ENCODE measurements at regions not wholly inside any gene's neighbourhood (a gene's known extent, or its start where the extent isn't known, plus 50 kb on each side); places are given as distances from the start of the nearest gene placed in this dataset.

GRCh38 chr14:83893447-83893846 lies 1636.5 kb upstream of the FLRT2 start:
- TF ChIP-seq TAF1 (IDR thresholded peaks at IDR 0.05; ENCODE audit: borderline replicate concordance, insufficient read depth, low read length) (no peak), SIN3A (IDR thresholded peaks at IDR 0.05; ENCODE audit: borderline replicate concordance, insufficient read depth, low read length) (no peak), FOXP2 (optimal IDR thresholded peaks at IDR 0.05; ENCODE audit: borderline replicate concordance, extremely low read depth, extremely low read length, insufficient read depth) (no peak), POLR2AphosphoS5 (IDR thresholded peaks at IDR 0.05; ENCODE audit: low read depth, low read length) (no peak), REST (IDR thresholded peaks at IDR 0.05; ENCODE audit: insufficient read depth in 1 of 2, low read depth in 2 of 2, low read length in 2 of 2) (no peak)
